ENCODE measurements at regions not wholly inside any gene's neighbourhood (a gene's known extent, or its start where the extent isn't known, plus 50 kb on each side); places are given as distances from the start of the nearest gene placed in this dataset.
"Not testable (repeated sequence)": the region's sequence is repeated elsewhere in the genome, so short reads cannot be mapped to it uniquely, and the experiment has no call there.

DNA sequence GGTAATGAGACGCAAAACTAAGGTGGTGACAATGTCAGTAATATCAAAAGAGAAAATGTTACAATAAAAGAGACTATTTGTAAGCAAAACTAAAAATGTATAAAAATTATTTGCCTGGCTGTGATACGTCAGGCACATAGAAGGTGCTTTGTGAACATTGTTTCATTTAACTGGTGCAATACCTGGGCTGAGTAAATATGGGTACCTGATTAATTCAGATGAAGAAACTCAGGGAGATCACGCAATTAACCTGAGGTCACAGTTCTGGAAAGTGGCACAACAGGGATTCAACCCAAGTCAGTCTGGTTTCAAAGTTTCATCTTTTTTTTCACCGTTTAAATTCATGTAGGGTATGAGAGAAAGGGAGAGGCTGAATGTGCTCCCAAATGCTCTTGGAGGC, 71.0 kb upstream of the KRAS start:
- Mint-ChIP-seq H3K9me3 (no peaks in the 10 kb centered on the region), H3K4me1 (peaks cover 17% of the 10 kb centered on the region), H3K27me3 (ENCODE audit: low read depth) (no peaks in the 10 kb centered on the region), H3K27ac (ENCODE audit: unreplicated experiment) (no peak overlapping the region), H3K4me3 (no peak overlapping the region), H3K36me3 (ENCODE audit: low read depth) (no peaks in the 10 kb centered on the region)
- DNase-seq (ENCODE audit: low read depth, low spot score), result no peak
- TF ChIP-seq, protein P1, sequence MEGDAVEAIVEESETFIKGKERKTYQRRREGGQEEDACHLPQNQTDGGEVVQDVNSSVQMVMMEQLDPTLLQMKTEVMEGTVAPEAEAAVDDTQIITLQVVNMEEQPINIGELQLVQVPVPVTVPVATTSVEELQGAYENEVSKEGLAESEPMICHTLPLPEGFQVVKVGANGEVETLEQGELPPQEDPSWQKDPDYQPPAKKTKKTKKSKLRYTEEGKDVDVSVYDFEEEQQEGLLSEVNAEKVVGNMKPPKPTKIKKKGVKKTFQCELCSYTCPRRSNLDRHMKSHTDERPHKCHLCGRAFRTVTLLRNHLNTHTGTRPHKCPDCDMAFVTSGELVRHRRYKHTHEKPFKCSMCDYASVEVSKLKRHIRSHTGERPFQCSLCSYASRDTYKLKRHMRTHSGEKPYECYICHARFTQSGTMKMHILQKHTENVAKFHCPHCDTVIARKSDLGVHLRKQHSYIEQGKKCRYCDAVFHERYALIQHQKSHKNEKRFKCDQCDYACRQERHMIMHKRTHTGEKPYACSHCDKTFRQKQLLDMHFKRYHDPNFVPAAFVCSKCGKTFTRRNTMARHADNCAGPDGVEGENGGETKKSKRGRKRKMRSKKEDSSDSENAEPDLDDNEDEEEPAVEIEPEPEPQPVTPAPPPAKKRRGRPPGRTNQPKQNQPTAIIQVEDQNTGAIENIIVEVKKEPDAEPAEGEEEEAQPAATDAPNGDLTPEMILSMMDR (conservative IDR thresholded peaks at IDR 0.05), result no peak

DNA sequence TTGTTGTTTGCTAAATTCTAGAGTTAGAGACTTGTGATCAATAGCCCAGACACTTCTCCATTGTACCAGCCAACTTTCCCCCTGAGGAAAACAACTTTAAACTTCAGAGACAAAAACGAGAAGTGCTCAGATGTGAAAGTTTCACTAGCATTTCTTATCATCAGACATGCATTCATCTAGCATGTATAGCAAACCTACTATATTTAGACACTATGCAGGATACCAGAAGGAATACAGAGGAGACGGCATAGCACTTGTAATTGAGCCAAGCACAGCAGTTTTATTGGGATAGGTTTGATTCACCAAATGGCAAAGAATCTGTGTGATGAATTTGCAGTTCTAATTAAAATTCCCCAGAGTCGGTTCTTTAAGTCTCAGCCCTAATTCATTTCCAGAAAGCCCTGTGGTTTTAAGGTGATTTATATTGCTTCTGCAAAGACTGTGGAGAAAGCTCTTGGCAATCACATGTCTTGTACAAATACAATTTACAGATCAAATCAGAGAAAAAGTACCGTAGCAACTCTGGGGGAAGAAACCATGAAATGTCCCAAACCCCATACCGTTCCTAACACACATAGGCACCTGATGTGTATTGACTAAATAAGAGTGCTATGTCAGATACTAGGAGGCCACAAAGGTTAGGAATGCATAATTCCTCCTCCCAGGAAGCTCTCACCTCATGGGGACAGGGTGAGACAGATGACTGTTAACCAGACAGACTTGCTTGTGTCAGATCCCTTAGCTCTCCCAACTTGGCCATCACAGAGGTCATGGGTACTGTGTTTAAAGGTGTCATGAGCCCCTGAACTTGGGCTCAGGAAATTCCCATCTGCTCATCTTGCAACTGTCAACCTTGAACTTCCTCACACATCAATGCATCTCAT, 69.6 kb upstream of the KRAS start:
- H3K27ac Mint-ChIP-seq (ENCODE audit: unreplicated experiment), result no peak overlapping the region
- no peak overlapping the region for H3K4me3 Mint-ChIP-seq
- DNase-seq (ENCODE audit: low read depth, low spot score), result no peak
- no peaks in the 10 kb centered on the region for H3K36me3 Mint-ChIP-seq (ENCODE audit: low read depth)
- H3K9me3 Mint-ChIP-seq, result no peaks in the 10 kb centered on the region
- H3K4me1 Mint-ChIP-seq, result peaks cover 17% of the 10 kb centered on the region
- TF ChIP-seq, protein P1 (conservative IDR thresholded peaks at IDR 0.05), result no peak
- no peaks in the 10 kb centered on the region for H3K27me3 Mint-ChIP-seq (ENCODE audit: low read depth)

DNA sequence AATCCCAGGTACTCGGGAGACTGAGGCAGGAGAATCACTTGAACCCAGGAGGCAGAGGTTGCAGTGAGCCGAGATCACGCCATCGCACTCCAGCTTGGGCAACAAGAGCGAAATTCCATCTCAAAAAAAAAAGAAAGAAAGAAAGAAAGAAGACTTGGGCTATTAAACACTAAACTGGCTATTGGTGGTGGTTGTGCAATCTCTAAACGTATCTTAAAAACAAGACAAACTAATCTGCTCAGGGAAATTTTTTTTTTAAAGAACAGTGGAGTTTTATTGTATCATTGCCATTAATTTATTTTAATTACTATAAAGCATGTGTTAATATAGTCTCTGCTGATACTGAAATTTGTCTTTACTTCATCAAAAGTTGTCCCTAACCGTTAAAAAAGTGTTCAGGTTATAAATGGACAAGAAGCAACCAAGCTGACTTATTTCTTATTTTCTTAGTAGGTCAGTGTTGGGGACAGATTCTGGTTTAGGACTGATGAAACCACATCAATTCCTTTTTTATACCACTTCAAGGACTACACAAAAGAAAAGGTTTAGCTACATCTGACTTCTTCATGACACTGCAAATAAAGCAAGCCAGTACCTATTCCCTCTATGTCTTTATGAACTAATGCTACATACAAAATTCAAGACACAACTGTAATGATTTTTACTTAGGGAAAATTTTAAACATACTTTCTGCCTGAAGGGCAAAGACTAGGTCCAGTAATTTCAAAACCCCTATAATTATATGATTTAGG, 68.7 kb upstream of the KRAS start:
- Mint-ChIP-seq H3K27me3 (ENCODE audit: low read depth) (no peaks in the 10 kb centered on the region), H3K36me3 (ENCODE audit: low read depth) (peaks cover 3% of the 10 kb centered on the region), H3K27ac (ENCODE audit: unreplicated experiment) (no peak overlapping the region), H3K4me3 (no peak overlapping the region), H3K4me1 (peaks cover 17% of the 10 kb centered on the region), H3K9me3 (peaks cover 5% of the 10 kb centered on the region)
- TF ChIP-seq, protein P1 (conservative IDR thresholded peaks at IDR 0.05), result no peak
- DNase-seq (ENCODE audit: low read depth, low spot score), result no peak

DNA sequence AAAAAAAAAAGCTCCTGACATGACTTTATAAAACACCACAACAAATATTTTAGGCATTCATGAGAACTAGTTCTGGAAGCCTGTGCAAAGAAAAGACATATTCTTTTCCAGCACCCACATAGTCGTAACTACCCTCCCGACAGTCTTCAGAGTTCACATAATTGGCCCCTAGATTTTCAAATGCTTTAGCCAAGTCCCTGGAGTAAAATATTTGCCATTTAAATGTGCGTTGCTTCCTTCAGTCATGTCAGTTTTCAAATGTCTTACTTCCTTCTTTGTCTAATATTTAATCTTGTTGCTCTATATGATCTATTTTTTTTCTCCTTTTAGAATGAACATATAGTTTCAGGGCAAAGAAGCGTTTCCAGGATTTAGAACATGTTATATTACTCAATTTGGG, 66.8 kb upstream of the KRAS start:
- H3K27me3 Mint-ChIP-seq (ENCODE audit: low read depth), result no peaks in the 10 kb centered on the region
- H3K4me1 Mint-ChIP-seq, result peaks cover 14% of the 10 kb centered on the region
- no peak overlapping the region for H3K27ac Mint-ChIP-seq (ENCODE audit: unreplicated experiment)
- H3K36me3 Mint-ChIP-seq (ENCODE audit: low read depth), result peaks cover 3% of the 10 kb centered on the region
- H3K4me3 Mint-ChIP-seq, result no peak overlapping the region
- TF ChIP-seq, protein P1 (conservative IDR thresholded peaks at IDR 0.05), result no peak
- H3K9me3 Mint-ChIP-seq, result peaks cover 8% of the 10 kb centered on the region
- no peak for DNase-seq (ENCODE audit: low read depth, low spot score)

DNA sequence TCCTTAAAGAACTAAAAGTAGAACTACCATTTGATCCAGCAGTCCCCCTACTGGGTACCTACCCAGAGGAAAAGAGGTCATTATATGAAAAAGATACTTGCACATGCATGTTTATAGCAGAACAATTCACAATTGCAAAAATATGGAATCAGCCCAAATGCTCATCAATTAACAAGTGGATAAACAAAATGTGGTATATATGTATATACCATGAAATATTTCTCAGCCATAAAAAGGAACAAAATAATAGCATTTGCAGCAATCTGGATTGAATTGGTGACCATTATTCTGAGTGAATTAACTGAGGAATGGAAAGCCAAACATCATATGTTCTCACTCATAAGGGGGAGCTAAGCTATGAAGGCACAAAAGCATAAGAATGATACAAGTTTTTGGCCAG, 64.7 kb upstream of the KRAS start:
- H3K36me3 Mint-ChIP-seq (ENCODE audit: low read depth), result peaks cover 3% of the 10 kb centered on the region
- peaks cover 8% of the 10 kb centered on the region for H3K9me3 Mint-ChIP-seq
- no peak overlapping the region for H3K27ac Mint-ChIP-seq (ENCODE audit: unreplicated experiment)
- no peak for DNase-seq (ENCODE audit: low read depth, low spot score)
- H3K27me3 Mint-ChIP-seq (ENCODE audit: low read depth), result no peaks in the 10 kb centered on the region
- no peak overlapping the region for H3K4me3 Mint-ChIP-seq
- H3K4me1 Mint-ChIP-seq, result peaks cover 8% of the 10 kb centered on the region
- TF ChIP-seq, protein P1 (conservative IDR thresholded peaks at IDR 0.05), result no peak

DNA sequence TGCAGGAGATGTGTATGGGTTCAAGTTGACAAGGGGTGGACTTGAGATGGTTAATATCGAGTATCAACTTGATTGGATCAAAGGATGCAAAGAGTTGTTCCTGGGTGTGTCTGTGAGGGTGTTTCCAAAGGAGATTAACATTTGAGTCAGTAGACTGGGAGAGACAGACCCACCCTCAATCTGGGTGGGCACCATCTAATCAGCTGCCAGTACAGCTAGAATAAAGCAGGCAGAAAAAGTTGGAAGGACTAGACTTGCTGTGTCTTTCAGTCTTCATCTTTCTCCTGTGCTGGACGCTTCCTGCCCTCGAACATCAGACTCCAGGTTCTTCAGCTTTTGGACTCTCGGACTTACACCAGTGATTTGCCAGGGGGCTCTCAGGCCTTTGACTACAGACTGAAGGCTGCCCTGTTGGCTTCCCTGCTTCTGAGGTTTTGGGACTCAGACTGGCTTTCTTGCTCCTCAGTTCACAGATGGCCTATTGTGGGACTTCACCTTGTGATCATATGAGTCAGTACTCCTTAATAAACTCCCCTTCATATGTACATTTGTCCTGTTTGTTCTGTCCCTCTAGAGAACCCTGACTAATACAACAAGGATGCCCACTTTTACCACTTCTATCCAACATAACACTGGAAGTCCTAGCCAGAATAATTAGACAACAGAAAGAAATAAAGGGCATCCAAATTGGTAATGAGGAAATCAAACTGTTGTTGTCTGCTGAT, 62.7 kb upstream of the KRAS start:
- not testable (repeated sequence) for H3K4me3 Mint-ChIP-seq; H3K27me3 Mint-ChIP-seq (ENCODE audit: low read depth); H3K9me3 Mint-ChIP-seq; H3K4me1 Mint-ChIP-seq; DNase-seq (ENCODE audit: low read depth, low spot score); H3K36me3 Mint-ChIP-seq (ENCODE audit: low read depth); H3K27ac Mint-ChIP-seq (ENCODE audit: unreplicated experiment)

Data from neural crest cell (in vitro differentiated cells).